CD8-positive, alpha-beta memory T cell (primary cell): ENCODE measurements at regions not wholly inside any gene's neighbourhood (a gene's known extent, or its start where the extent isn't known, plus 50 kb on each side); places are given as distances from the start of the nearest gene placed in this dataset.

Experiments used
- CTCF ChIA-PET: fragments of 350-600 bp; sonication (Branson Sonifier 250); formaldehyde crosslinking; loops from one replicate; lab custom pipeline; 2021; ENCODE audit warnings: antibody characterized with exemption; lab: Charles Lee
- POLR2A ChIA-PET: fragments of 350-600 bp; sonication (Branson Sonifier 250); formaldehyde crosslinking; loops from one replicate; lab custom pipeline; 2021; ENCODE audit warnings: antibody characterized with exemption; lab: Charles Lee
- DNase-seq, 5 donors: peaks; one replicate each; pipeline versions ENCODE4 v3.0.0 to v3.0.0-alpha.2; 2020 to 2022; ENCODE audit warnings: mixed read lengths in 1 of 5
- H3K27ac ChIP-seq: one replicate; pipeline ENCODE4 v1.7.0; 2013; ENCODE audit warnings: low read depth, mild to moderate bottlenecking, low read length, moderate library complexity
- H3K27me3 ChIP-seq: 2 replicates; pipeline ENCODE4 v1.7.0; 2013; ENCODE audit warnings: low read length, mild to moderate bottlenecking; ENCODE audit not compliant: insufficient read depth, poor library complexity, severe bottlenecking
- H3K36me3 ChIP-seq: 2 replicates; pipeline ENCODE4 v1.7.0; 2013; ENCODE audit warnings: mild to moderate bottlenecking, low read length, moderate library complexity; ENCODE audit not compliant: insufficient read depth
- H3K4me1 ChIP-seq: 2 replicates; pipeline ENCODE4 v1.7.0; 2013; ENCODE audit warnings: mild to moderate bottlenecking, low read length, moderate library complexity; ENCODE audit not compliant: insufficient read depth
- H3K4me3 ChIP-seq: 2 replicates; pipeline ENCODE4 v1.7.0; 2013; ENCODE audit warnings: mild to moderate bottlenecking, low read length
- H3K9me3 ChIP-seq: 2 replicates; pipeline ENCODE4 v1.7.0; 2013; ENCODE audit warnings: mild to moderate bottlenecking, low read length
- H3K27ac Mint-ChIP-seq, 8 donors: one replicate each; pipeline ENCODE4 v1.8.0; 2020 to 2021; ENCODE audit warnings: mixed read lengths in 8 of 8, mild to moderate bottlenecking in 6 of 8, inconsistent platforms in 3 of 8, moderate library complexity in 3 of 8
- H3K27me3 Mint-ChIP-seq, 2 donors: one replicate each; pipeline ENCODE4 v1.8.0; 2020 to 2021; ENCODE audit warnings: mixed read lengths in 2 of 2, mild to moderate bottlenecking in 1 of 2, moderate library complexity in 1 of 2
- H3K36me3 Mint-ChIP-seq, 3 donors: one replicate each; pipeline ENCODE4 v1.8.0; 2020 to 2021; ENCODE audit warnings: mixed read lengths in 3 of 3, inconsistent platforms in 1 of 3, mild to moderate bottlenecking in 1 of 3
- H3K4me1 Mint-ChIP-seq, 3 donors: one replicate each; pipeline ENCODE4 v1.8.0; 2020 to 2021; ENCODE audit warnings: mixed read lengths in 3 of 3, inconsistent platforms in 1 of 3, mild to moderate bottlenecking in 1 of 3
- H3K4me3 Mint-ChIP-seq, 7 donors: one replicate each; pipeline ENCODE4 v1.8.0; 2020 to 2021; ENCODE audit warnings: mixed read lengths in 7 of 7, mild to moderate bottlenecking in 6 of 7, moderate library complexity in 4 of 7, inconsistent platforms in 2 of 7
- H3K9me3 Mint-ChIP-seq, 5 donors: one replicate each; pipeline ENCODE4 v1.8.0; 2020 to 2022; ENCODE audit warnings: mixed read lengths in 5 of 5, mild to moderate bottlenecking in 3 of 5, moderate library complexity in 2 of 5, inconsistent platforms in 1 of 5

DNA sequence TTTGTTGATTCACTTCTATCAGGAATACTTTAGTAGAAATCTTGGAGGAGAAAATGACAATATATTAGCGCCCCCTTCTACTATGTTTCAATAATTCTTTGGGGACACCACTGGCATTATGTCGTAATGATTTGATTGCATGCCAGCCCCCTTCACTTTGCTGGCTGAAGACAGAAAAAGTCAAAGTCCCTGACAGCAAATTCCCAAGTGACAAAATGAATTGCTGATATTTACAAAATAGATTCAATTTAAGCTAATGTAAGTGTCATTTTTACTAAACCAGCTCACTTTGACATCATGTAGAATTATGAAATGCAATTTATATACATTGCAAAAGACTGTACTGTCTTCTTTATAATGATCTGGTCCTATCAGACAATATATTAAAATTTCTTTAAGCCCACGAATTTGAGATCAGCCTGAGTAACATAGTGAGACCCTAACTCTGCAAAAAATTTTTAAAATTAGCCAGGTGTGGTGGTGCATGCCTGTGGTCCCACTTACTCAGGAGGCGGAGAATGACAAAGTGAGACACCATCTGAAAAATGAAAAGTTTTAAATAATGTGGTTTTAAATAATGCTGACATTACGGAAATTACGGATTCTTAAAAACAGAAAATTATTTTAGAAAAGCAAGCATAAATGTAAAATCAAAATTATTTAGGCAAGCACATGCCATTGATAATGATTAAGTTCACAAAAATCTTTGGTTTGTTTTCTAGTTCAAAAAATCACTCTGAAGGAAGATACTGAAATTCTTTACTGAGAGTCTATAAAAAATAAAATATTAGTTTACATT is 520.1 kb upstream of the PKDCC start:
- Histone ChIP-seq H3K36me3 (no peaks in the 10 kb centered on the region), H3K9me3 (no peaks in the 10 kb centered on the region), H3K4me3 (no peak overlapping the region), H3K4me1 (no peaks in the 10 kb centered on the region), H3K27me3 (no peaks in the 10 kb centered on the region), H3K27ac (no peak overlapping the region)
- ChIA-PET CTCF (no interaction called here), POLR2A (no interaction called here)
- no peak overlapping the region for H3K4me3 Mint-ChIP-seq
- no peak overlapping the region for H3K27ac Mint-ChIP-seq
- H3K27me3 Mint-ChIP-seq: peaks cover 0 to 2% of the 10 kb centered on the region in 2 donors
- no peaks in the 10 kb centered on the region for H3K36me3 Mint-ChIP-seq
- no peaks in the 10 kb centered on the region for H3K4me1 Mint-ChIP-seq
- DNase-seq: no peak
- peaks cover 0 to 3% (median 3%) of the 10 kb centered on the region in 5 donors for H3K9me3 Mint-ChIP-seq

DNA sequence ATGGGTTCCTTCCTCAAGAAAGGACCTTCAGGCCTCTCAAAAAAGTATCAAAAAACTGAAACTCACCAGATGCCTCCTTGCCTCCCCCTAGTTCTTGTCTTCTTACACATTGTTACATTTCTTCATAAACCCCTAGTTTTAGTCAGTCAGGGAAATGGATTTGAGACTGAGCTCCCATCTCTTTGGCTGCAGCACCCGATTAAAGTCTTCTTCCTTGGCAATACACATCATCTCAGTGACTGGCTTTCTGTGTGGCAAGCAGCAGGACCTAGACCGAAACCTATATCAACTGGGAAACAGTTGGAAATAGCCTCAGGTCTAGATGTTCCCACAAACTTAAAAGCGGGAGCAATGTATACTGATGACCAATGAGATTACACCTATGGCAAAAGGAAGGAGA is 512.2 kb upstream of the PKDCC start:
- peaks cover 0 to 2% of the 10 kb centered on the region in 2 donors for H3K27me3 Mint-ChIP-seq
- DNase-seq: no peak
- H3K4me1 ChIP-seq: no peaks in the 10 kb centered on the region
- H3K36me3 Mint-ChIP-seq: no peaks in the 10 kb centered on the region
- H3K27ac ChIP-seq: no peak overlapping the region
- H3K4me3 Mint-ChIP-seq: no peak overlapping the region
- H3K36me3 ChIP-seq: no peaks in the 10 kb centered on the region
- ChIA-PET CTCF (no interaction called here), POLR2A (no interaction called here)
- no peak overlapping the region for H3K4me3 ChIP-seq
- H3K4me1 Mint-ChIP-seq: no peaks in the 10 kb centered on the region
- H3K27me3 ChIP-seq: no peaks in the 10 kb centered on the region
- no peak overlapping the region for H3K27ac Mint-ChIP-seq
- no peaks in the 10 kb centered on the region for H3K9me3 ChIP-seq
- H3K9me3 Mint-ChIP-seq: peaks cover 0 to 13% (median 3%) of the 10 kb centered on the region in 5 donors

GRCh38 chr2:41540272-41540998 is 507.4 kb upstream of the PKDCC start:
- Histone ChIP-seq H3K9me3 (no peaks in the 10 kb centered on the region), H3K4me3 (no peak overlapping the region), H3K27ac (no peak overlapping the region), H3K4me1 (no peaks in the 10 kb centered on the region), H3K27me3 (no peaks in the 10 kb centered on the region), H3K36me3 (no peaks in the 10 kb centered on the region)
- CTCF ChIA-PET: interaction anchor here (1.5 kb wide), 1 partner anchor 82 kb away, joined by 3 read pairs; no protein-coding TSS in a partner anchor
- Mint-ChIP-seq H3K27ac (no peak overlapping the region), H3K4me1 (no peaks in the 10 kb centered on the region), H3K27me3 (no peaks in the 10 kb centered on the region), H3K9me3 (peaks cover 0 to 5% (median 0%) of the 10 kb centered on the region in 5 donors), H3K4me3 (no peak overlapping the region), H3K36me3 (no peaks in the 10 kb centered on the region)
- POLR2A ChIA-PET: no interaction called here
- DNase-seq: no peak

DNA sequence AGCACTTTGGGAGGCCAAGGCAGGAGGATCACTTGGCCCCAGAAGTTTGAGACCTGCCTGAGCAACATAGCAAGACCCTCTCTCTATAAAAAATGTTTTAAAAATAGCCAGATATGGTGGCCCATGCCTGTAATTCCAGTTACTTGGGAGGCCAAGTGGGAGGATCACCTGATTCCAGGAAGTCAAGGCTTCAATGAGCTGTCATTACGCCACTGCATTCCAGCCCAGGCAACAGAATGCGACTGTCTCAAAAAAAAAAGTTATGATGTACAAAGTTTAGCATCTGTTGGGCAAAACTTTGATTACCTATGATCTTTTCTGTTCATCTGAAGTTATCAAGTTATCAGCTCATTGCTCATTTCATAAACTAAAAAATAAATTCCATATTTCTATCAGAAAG is 504.1 kb upstream of the PKDCC start:
- Mint-ChIP-seq H3K27me3 (no peaks in the 10 kb centered on the region), H3K9me3 (peaks cover 0 to 8% (median 0%) of the 10 kb centered on the region in 5 donors), H3K4me1 (no peaks in the 10 kb centered on the region), H3K36me3 (no peaks in the 10 kb centered on the region), H3K4me3 (no peak overlapping the region), H3K27ac (no peak overlapping the region)
- no peak overlapping the region for H3K27ac ChIP-seq
- H3K4me3 ChIP-seq: no peak overlapping the region
- ChIA-PET CTCF (no interaction called here), POLR2A (no interaction called here)
- DNase-seq: no peak
- H3K27me3 ChIP-seq: no peaks in the 10 kb centered on the region
- no peaks in the 10 kb centered on the region for H3K4me1 ChIP-seq
- no peaks in the 10 kb centered on the region for H3K9me3 ChIP-seq
- H3K36me3 ChIP-seq: no peaks in the 10 kb centered on the region

GRCh38 chr2:41544709-41545108 is 503.1 kb upstream of the PKDCC start:
- Histone ChIP-seq H3K4me1 (no peaks in the 10 kb centered on the region), H3K9me3 (no peaks in the 10 kb centered on the region), H3K36me3 (no peaks in the 10 kb centered on the region), H3K27ac (no peak overlapping the region), H3K4me3 (no peak overlapping the region), H3K27me3 (no peaks in the 10 kb centered on the region)
- Mint-ChIP-seq H3K36me3 (no peaks in the 10 kb centered on the region), H3K4me3 (no peak overlapping the region), H3K4me1 (no peaks in the 10 kb centered on the region), H3K27ac (no peak overlapping the region), H3K27me3 (no peaks in the 10 kb centered on the region), H3K9me3 (peaks cover 0 to 8% (median 0%) of the 10 kb centered on the region in 5 donors)
- ChIA-PET CTCF (no interaction called here), POLR2A (no interaction called here)
- DNase-seq: no peak

- H3K27me3 Mint-ChIP-seq: no peaks in the 10 kb centered on the region
- Histone ChIP-seq H3K27me3 (no peaks in the 10 kb centered on the region), H3K9me3 (no peaks in the 10 kb centered on the region), H3K36me3 (no peaks in the 10 kb centered on the region), H3K4me1 (no peaks in the 10 kb centered on the region), H3K27ac (no peak overlapping the region), H3K4me3 (no peak overlapping the region)
- no peak overlapping the region for H3K4me3 Mint-ChIP-seq
- ChIA-PET CTCF (no interaction called here), POLR2A (no interaction called here)
- no peaks in the 10 kb centered on the region for H3K36me3 Mint-ChIP-seq
- H3K4me1 Mint-ChIP-seq: no peaks in the 10 kb centered on the region
- H3K27ac Mint-ChIP-seq: no peak overlapping the region
- no peak for DNase-seq
- H3K9me3 Mint-ChIP-seq: peaks cover 0 to 8% (median 0%) of the 10 kb centered on the region in 5 donors
These were observed 501.8 kb upstream of the PKDCC start for GRCh38 chr2:41546031-41546430.

GRCh38 chr2:41568648-41569047 is 479.2 kb upstream of the PKDCC start:
- Mint-ChIP-seq H3K4me1 (no peaks in the 10 kb centered on the region), H3K27me3 (no peaks in the 10 kb centered on the region)

GRCh38 chr2:41572154-41572553 is 475.7 kb upstream of the PKDCC start:
- Mint-ChIP-seq H3K27ac (no peak overlapping the region), H3K27me3 (peaks cover 0 to 1% of the 10 kb centered on the region in 2 donors), H3K36me3 (no peaks in the 10 kb centered on the region), H3K4me1 (no peaks in the 10 kb centered on the region), H3K4me3 (no peak overlapping the region), H3K9me3 (peaks cover 0 to 3% (median 2%) of the 10 kb centered on the region in 5 donors)
- Histone ChIP-seq H3K4me1 (no peaks in the 10 kb centered on the region), H3K27me3 (no peaks in the 10 kb centered on the region), H3K36me3 (no peaks in the 10 kb centered on the region), H3K27ac (no peak overlapping the region), H3K9me3 (no peaks in the 10 kb centered on the region), H3K4me3 (no peak overlapping the region)
- CTCF ChIA-PET: no interaction called here
- DNase-seq: no peak
- POLR2A ChIA-PET: no interaction called here

More at GRCh38 chr2:41568648-41569047, 479.2 kb upstream of the PKDCC start:
- H3K36me3 Mint-ChIP-seq: no peaks in the 10 kb centered on the region
- no peaks in the 10 kb centered on the region for H3K9me3 ChIP-seq
- ChIA-PET CTCF (no interaction called here), POLR2A (no interaction called here)
- H3K4me3 ChIP-seq: no peak overlapping the region
- no peaks in the 10 kb centered on the region for H3K36me3 ChIP-seq
- no peaks in the 10 kb centered on the region for H3K27me3 ChIP-seq
- H3K27ac ChIP-seq: no peak overlapping the region
- DNase-seq: no peak
- no peak overlapping the region for H3K27ac Mint-ChIP-seq
- H3K4me3 Mint-ChIP-seq: no peak overlapping the region
- peaks cover 0 to 3% (median 2%) of the 10 kb centered on the region in 5 donors for H3K9me3 Mint-ChIP-seq
- no peaks in the 10 kb centered on the region for H3K4me1 ChIP-seq
